HEK293T (cell line): ENCODE measurements at regions not wholly inside any gene's neighbourhood (a gene's known extent, or its start where the extent isn't known, plus 50 kb on each side); places are given as distances from the start of the nearest gene placed in this dataset.

ENCODE experiments used
- ARNT ChIP-seq: fragments of 450-650 bp; IDR thresholded peaks from 2 replicates; pipeline ENCODE4 v1.6.1; 2017; ENCODE audit warnings: mild to moderate bottlenecking
- BHLHE40 ChIP-seq: fragments of 450-650 bp; IDR thresholded peaks from 2 replicates; pipeline ENCODE4 v1.6.1; 2016; ENCODE audit warnings: mild to moderate bottlenecking, moderate library complexity, borderline replicate concordance
- CTBP1 ChIP-seq: fragments of 450-650 bp; IDR thresholded peaks from 2 replicates; pipeline ENCODE4 v1.6.1; 2016; ENCODE audit warnings: borderline replicate concordance
- ELF4 ChIP-seq: fragments of 450-650 bp; IDR thresholded peaks from 2 replicates; pipeline ENCODE4 v1.6.1; 2017; ENCODE audit warnings: antibody characterized with exemption
- FOXA1 ChIP-seq: fragments of 450-650 bp; IDR thresholded peaks from 2 replicates; pipeline ENCODE4 v1.6.1; 2016; ENCODE audit warnings: mild to moderate bottlenecking
- FOXK2 ChIP-seq: fragments of 450-650 bp; IDR thresholded peaks from 2 replicates; pipeline ENCODE4 v1.6.1; 2016; ENCODE audit warnings: mild to moderate bottlenecking
- FOXM1 ChIP-seq: fragments of 450-650 bp; IDR thresholded peaks from 2 replicates; pipeline ENCODE4 v1.6.1; 2017; ENCODE audit warnings: mild to moderate bottlenecking, borderline replicate concordance
- HDGF ChIP-seq: fragments of 450-650 bp; IDR thresholded peaks from 2 replicates; pipeline ENCODE4 v1.6.1; 2017; ENCODE audit warnings: antibody characterized with exemption, borderline replicate concordance
- LEF1 ChIP-seq: fragments of 450-650 bp; IDR thresholded peaks from 2 replicates; pipeline ENCODE4 v1.6.1; 2017; ENCODE audit warnings: mild to moderate bottlenecking, borderline replicate concordance
- NFRKB ChIP-seq: fragments of 450-650 bp; IDR thresholded peaks from 2 replicates; pipeline ENCODE4 v1.6.1; 2016; ENCODE audit warnings: mild to moderate bottlenecking, moderate library complexity
- SP1 ChIP-seq: fragments of 450-650 bp; IDR thresholded peaks from 2 replicates; pipeline ENCODE4 v1.6.1; 2017
- SUZ12 ChIP-seq: fragments of 450-650 bp; IDR thresholded peaks from 2 replicates; pipeline ENCODE4 v1.6.1; 2016; ENCODE audit warnings: mild to moderate bottlenecking
- TARDBP ChIP-seq: fragments of 450-650 bp; IDR thresholded peaks from 2 replicates; pipeline ENCODE4 v1.6.1; 2016
- ZNF384 ChIP-seq: fragments of 450-650 bp; IDR thresholded peaks from 2 replicates; pipeline ENCODE4 v1.6.1; 2016

GRCh38 chr2:12271589-12271984, 445.1 kb upstream of the TRIB2 start:
- TF ChIP-seq CTBP1 (no peak), FOXM1 (no peak), TARDBP (no peak), SUZ12 (no peak), BHLHE40 (no peak), FOXA1 (no peak), NFRKB (no peak), ARNT (no peak), ELF4 (no peak), LEF1 (no peak), FOXK2 (no peak), SP1 (no peak), ZNF384 (no peak), HDGF (no peak)
